RWPE2 (cell line): ENCODE measurements at regions not wholly inside any gene's neighbourhood (a gene's known extent, or its start where the extent isn't known, plus 50 kb on each side); places are given as distances from the start of the nearest gene placed in this dataset.

Experiments
- ATAC-seq: fragments of 200-7000 bp; cut with Tn5 transposase; 3 replicates; pipeline ENCODE4 v1.9.1; 2021; ENCODE audit warnings: low read depth
- DNase-seq: peaks from one replicate; pipeline ENCODE4 v3.0.0-alpha.2; 2020; ENCODE audit warnings: low spot score
- H3K27ac ChIP-seq: fragments of 450-650 bp; 2 replicates; pipeline ENCODE4 v1.5.1; 2017; ENCODE audit warnings: mild to moderate bottlenecking; ENCODE audit not compliant: poor library complexity, severe bottlenecking
- H3K27me3 ChIP-seq: fragments of 250-450 bp; sonication (Bioruptor Pico); 2 replicates; pipeline ENCODE4 v1.5.1; 2021; ENCODE audit warnings: mild to moderate bottlenecking, moderate library complexity; ENCODE audit not compliant: insufficient read depth, poor library complexity, severe bottlenecking
- H3K36me3 ChIP-seq: fragments of 250-450 bp; sonication (Bioruptor Pico); 2 replicates; pipeline ENCODE4 v1.5.1; 2020; ENCODE audit warnings: low read depth, mild to moderate bottlenecking, moderate library complexity
- H3K4me1 ChIP-seq: fragments of 250-450 bp; sonication (Bioruptor Pico); 2 replicates; pipeline ENCODE4 v1.5.1; 2021; ENCODE audit warnings: mild to moderate bottlenecking, moderate library complexity; ENCODE audit not compliant: insufficient read depth, poor library complexity, severe bottlenecking
- H3K4me3 ChIP-seq: fragments of 250-450 bp; sonication (Bioruptor Pico); 2 replicates; pipeline ENCODE4 v1.5.1; 2021; ENCODE audit warnings: mild to moderate bottlenecking, moderate library complexity; ENCODE audit not compliant: severe bottlenecking
- H3K9me3 ChIP-seq: fragments of 250-450 bp; sonication (Bioruptor Pico); 2 replicates; pipeline ENCODE4 v1.5.1; 2021; ENCODE audit warnings: mild to moderate bottlenecking, moderate library complexity; ENCODE audit not compliant: severe bottlenecking
- TF ChIP-seq, protein P1 (sequence below): fragments of 450-650 bp; IDR thresholded peaks from one replicate; pipeline ENCODE4 v1.5.1; 2017; ENCODE audit warnings: mild to moderate bottlenecking, moderate library complexity; ENCODE audit not compliant: poor library complexity, severe bottlenecking

DNA sequence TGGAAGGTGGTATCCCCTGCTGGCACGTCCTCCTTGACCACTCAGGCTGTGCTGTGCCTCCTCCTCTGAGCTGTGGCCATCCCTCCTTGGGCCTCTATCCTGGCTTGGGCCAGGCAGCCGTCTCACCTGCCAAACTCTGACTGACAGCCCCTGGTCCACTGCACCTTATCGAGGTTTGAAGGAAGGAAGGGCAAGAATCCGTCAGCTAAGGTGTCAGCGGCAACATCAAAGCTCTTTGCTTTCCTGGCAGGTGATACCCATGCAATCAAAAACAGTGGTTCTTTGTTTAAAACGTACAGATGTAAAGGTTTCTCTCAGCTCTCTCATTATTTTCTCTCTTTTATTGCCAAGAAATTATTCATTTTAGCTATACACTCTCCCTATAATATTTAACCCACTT lies 203.9 kb downstream of the TBXT start:
- Histone ChIP-seq H3K4me3 (no peak overlapping the region), H3K4me1 (no peaks in the 10 kb centered on the region), H3K9me3 (no peaks in the 10 kb centered on the region), H3K27ac (no peak overlapping the region), H3K36me3 (no peaks in the 10 kb centered on the region), H3K27me3 (no peaks in the 10 kb centered on the region)
- ATAC-seq (no peak), DNase-seq (no peak)
- TF ChIP-seq, protein P1, sequence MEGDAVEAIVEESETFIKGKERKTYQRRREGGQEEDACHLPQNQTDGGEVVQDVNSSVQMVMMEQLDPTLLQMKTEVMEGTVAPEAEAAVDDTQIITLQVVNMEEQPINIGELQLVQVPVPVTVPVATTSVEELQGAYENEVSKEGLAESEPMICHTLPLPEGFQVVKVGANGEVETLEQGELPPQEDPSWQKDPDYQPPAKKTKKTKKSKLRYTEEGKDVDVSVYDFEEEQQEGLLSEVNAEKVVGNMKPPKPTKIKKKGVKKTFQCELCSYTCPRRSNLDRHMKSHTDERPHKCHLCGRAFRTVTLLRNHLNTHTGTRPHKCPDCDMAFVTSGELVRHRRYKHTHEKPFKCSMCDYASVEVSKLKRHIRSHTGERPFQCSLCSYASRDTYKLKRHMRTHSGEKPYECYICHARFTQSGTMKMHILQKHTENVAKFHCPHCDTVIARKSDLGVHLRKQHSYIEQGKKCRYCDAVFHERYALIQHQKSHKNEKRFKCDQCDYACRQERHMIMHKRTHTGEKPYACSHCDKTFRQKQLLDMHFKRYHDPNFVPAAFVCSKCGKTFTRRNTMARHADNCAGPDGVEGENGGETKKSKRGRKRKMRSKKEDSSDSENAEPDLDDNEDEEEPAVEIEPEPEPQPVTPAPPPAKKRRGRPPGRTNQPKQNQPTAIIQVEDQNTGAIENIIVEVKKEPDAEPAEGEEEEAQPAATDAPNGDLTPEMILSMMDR: no peak

DNA sequence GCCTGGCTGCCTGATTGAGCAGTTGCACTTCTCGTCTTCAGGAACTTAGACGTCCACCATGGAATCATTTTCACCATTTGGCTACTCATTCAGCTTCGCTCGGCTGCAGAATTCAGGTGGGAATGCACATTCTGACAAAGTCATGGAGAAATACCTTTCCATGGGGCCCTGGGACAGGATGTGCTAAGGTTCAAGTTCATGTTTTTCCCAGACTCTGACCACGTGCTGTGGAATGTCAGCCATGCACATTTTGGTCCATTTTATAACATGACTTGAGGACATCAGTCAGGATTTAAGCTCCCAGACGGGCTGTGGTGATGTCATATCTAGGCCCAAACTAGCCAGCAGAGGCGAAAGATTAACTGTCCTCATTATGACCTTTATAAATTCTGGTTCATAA lies 205.3 kb downstream of the TBXT start:
- no peak overlapping the region for H3K4me3 ChIP-seq
- H3K27ac ChIP-seq: no peak overlapping the region
- DNase-seq (no peak), ATAC-seq (no peak)
- no peaks in the 10 kb centered on the region for H3K4me1 ChIP-seq
- H3K9me3 ChIP-seq: no peaks in the 10 kb centered on the region
- no peaks in the 10 kb centered on the region for H3K36me3 ChIP-seq
- TF ChIP-seq, protein P1: no peak
- no peaks in the 10 kb centered on the region for H3K27me3 ChIP-seq

DNA sequence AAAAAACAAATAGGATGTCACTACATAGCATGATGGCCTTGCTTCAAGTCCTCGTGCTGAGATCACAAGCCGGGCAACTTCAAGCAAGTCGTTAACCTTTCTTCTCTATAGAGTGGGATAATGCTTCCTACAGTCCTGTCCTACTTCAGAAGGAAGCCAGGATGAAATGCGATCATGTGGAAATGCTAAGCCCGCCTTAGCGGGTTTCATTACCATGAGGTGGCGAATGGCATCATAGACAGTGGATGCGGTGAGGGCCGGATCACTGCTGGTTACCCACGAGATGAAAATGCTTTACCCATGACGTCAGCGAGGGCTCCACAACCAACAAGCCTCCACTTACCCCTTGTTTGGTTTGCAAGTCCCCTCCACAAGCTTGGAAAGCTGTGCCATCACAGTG lies 206.4 kb downstream of the TBXT start:
- no peaks in the 10 kb centered on the region for H3K27me3 ChIP-seq
- no peak overlapping the region for H3K27ac ChIP-seq
- DNase-seq: no peak
- ATAC-seq: no peak
- H3K36me3 ChIP-seq: no peaks in the 10 kb centered on the region
- TF ChIP-seq, protein P1: no peak
- no peaks in the 10 kb centered on the region for H3K4me1 ChIP-seq
- H3K4me3 ChIP-seq: no peak overlapping the region
- H3K9me3 ChIP-seq: no peaks in the 10 kb centered on the region

DNA sequence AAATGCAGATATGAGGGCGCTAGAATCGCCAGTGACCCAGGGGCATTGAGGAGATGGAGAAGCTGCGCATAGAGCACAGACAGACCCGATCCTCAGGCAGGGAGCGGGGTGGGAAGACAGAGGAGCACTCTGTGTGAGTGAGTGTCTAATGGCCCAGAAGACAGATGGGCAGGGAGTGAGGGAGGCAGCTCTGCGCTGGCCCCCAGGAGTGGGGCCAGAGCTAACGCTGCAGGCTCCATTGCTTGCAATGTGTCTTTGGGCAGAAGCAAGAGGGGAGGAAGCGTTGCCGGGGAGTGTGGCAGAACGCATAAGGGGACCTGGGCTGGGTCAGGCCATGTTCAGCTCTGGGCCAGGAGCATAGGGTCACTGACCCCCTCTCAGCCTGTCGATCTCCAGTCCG lies 207.0 kb downstream of the TBXT start:
- H3K36me3 ChIP-seq: no peaks in the 10 kb centered on the region
- ATAC-seq (no peak), DNase-seq (no peak)
- H3K4me1 ChIP-seq: no peaks in the 10 kb centered on the region
- no peaks in the 10 kb centered on the region for H3K27me3 ChIP-seq
- no peak overlapping the region for H3K4me3 ChIP-seq
- TF ChIP-seq, protein P1: no peak
- no peak overlapping the region for H3K27ac ChIP-seq
- no peaks in the 10 kb centered on the region for H3K9me3 ChIP-seq

DNA sequence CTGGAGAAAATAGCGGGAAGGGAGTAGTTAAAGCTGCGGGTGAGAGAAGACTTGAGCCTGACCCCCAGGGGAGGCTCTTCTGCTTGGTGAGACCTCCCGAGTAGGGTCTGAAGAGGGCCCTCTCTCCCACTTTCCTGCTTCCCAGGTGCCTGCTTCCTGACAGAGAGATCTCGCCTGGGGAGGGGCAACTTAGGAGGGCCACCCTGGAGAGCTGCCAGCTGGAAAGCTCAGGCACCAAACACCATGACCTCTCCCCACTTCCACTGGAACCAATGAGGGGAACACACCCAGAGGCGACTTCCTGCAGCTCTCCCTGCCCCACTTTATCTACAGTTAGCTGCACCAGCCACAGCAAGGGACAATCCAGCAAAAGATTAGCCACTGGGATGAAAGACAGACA lies 208.0 kb downstream of the TBXT start:
- H3K27ac ChIP-seq: no peak overlapping the region
- H3K27me3 ChIP-seq: no peaks in the 10 kb centered on the region
- DNase-seq (no peak), ATAC-seq (no peak)
- H3K4me1 ChIP-seq: no peaks in the 10 kb centered on the region
- no peaks in the 10 kb centered on the region for H3K36me3 ChIP-seq
- no peaks in the 10 kb centered on the region for H3K9me3 ChIP-seq
- TF ChIP-seq, protein P1: no peak
- H3K4me3 ChIP-seq: no peak overlapping the region
